GM18858 (cell line): ENCODE measurements at regions not wholly inside any gene's neighbourhood (a gene's known extent, or its start where the extent isn't known, plus 50 kb on each side); places are given as distances from the start of the nearest gene placed in this dataset.
A peak's percentile ranks its signal among the peaks of the same experiment; 100 is the strongest.

Experiments used
- ATAC-seq: cut with Tn5 transposase; IDR thresholded peaks from one replicate; pipeline ENCODE4 v1.9.1; 2021; ENCODE audit not compliant: unreplicated experiment

- ATAC-seq, result no peak
These were observed 83.6 kb downstream of the HPGD start for GRCh38 chr4:174438711-174439110.

GRCh38 chr4:174437749-174438148 lies 84.5 kb downstream of the HPGD start:
- ATAC-seq, result no peak

GRCh38 chr4:174437324-174437723 lies 85.0 kb downstream of the HPGD start:
- ATAC-seq, result no peak

GRCh38 chr4:174436377-174436776 lies 85.9 kb downstream of the HPGD start:
- ATAC-seq, result no peak

GRCh38 chr4:174435974-174436373 lies 86.3 kb downstream of the HPGD start:
- ATAC-seq, result no peak

GRCh38 chr4:174434455-174434854 lies 87.8 kb downstream of the HPGD start:
- no peak for ATAC-seq

GRCh38 chr4:174430576-174430975 lies 91.7 kb downstream of the HPGD start:
- ATAC-seq, result no peak

- no peak for ATAC-seq
These were observed 92.4 kb downstream of the HPGD start for GRCh38 chr4:174429701-174430410.

- ATAC-seq, result no peak
These were observed 94.6 kb downstream of the HPGD start for GRCh38 chr4:174427571-174428140.

- ATAC-seq, result no peak
These were observed 96.6 kb downstream of the HPGD start for GRCh38 chr4:174425669-174426068.

GRCh38 chr4:174423257-174423944 lies 98.9 kb downstream of the HPGD start:
- ATAC-seq, result peak; percentile 78

- ATAC-seq, result no peak
These were observed 99.4 kb downstream of the HPGD start for GRCh38 chr4:174422893-174423256.

- no peak for ATAC-seq
These were observed 102.0 kb downstream of the HPGD start for GRCh38 chr4:174420316-174420715.

GRCh38 chr4:174418640-174419212 lies 103.6 kb downstream of the HPGD start:
- no peak for ATAC-seq

GRCh38 chr4:174408841-174409552 lies 113.3 kb downstream of the HPGD start:
- ATAC-seq, result no peak

GRCh38 chr4:174406383-174406782 lies 115.9 kb downstream of the HPGD start:
- no peak for ATAC-seq

GRCh38 chr4:174405923-174406322 lies 116.4 kb downstream of the HPGD start:
- no peak for ATAC-seq

- no peak for ATAC-seq
These were observed 117.6 kb downstream of the HPGD start for GRCh38 chr4:174404677-174405076.

- no peak for ATAC-seq
These were observed 119.1 kb downstream of the HPGD start for GRCh38 chr4:174403177-174403543.

GRCh38 chr4:174402470-174403176 lies 118.9 kb downstream of the CEP44 start:
- no peak for ATAC-seq
